Renal pelvis (tissue), 1 donor: ENCODE measurements at regions not wholly inside any gene's neighbourhood (a gene's known extent, or its start where the extent isn't known, plus 50 kb on each side); places are given as distances from the start of the nearest gene placed in this dataset.

ENCODE experiments used
- DNase-seq: peaks from one replicate; pipeline ENCODE4 v3.0.0-alpha.2; 2013

- no peak for DNase-seq
Observed at GRCh38 chr11:70486731-70487130, 88.4 kb downstream of the CTTN start.

DNA sequence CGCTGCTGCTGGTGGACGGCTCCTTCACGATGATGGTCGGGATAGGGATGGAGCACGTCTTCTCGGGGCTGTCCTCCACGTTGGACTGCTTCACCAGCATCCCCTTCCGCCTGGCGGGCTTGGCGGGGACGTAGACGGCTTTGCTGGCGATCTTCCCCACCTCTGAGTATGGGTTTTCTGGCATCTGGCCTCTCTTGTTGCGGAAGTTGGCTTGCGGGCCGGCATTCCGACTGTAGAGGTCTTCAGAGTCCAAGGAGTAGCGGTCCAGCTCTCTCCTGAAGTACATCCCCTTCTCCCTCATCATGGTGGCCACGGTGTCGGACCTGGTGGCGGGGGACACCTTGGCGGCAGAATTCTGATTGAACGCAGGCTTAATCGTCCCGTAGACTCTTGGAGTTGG, 88.8 kb downstream of the CTTN start:
- DNase-seq: no peak

GRCh38 chr11:70487756-70488155, 89.4 kb downstream of the CTTN start:
- DNase-seq: no peak

- no peak for DNase-seq
Observed at GRCh38 chr11:70488171-70488703, 89.9 kb downstream of the CTTN start.

DNA sequence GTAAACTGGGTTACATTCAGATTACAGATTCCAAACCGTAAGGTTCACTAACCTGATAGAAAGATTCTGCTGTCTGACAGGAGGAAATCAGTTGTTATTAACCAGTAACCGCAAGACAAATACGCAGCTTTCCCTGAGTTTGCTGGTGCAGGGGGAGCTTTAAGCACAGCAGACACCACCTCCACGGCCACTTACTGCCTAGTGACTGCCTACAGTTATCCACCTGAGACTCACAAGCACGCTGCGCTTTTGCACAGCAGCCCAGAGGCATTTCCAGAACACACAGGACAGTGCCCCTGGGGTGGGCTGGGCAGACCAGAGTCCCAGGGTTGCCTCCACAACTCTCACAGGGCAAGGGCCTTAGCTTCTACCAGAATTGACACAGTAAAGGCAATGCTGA, 90.9 kb downstream of the CTTN start:
- DNase-seq: no peak

DNA sequence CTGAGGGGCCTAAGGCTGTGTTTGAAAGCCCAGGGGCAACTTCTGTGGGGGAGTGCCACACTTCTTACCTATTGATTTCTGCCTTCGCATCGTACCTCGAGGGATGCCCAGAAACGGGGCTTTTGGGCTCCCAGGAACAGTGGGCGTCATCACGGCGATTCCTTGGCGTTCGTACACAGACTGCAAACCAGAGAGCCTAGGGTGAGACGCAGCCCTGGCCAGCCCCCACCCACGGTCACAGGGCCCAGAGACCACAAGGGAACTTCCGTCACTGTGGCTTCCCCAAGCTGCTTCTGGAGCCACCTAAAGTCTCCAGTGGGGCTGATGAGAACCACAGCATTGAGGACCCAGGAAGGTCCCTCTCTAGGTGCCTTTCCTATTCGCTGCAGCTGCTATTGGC, 91.9 kb downstream of the CTTN start:
- DNase-seq: no peak

- DNase-seq: no peak
Observed at GRCh38 chr11:70490723-70491558, 92.6 kb downstream of the CTTN start.

GRCh38 chr11:70491696-70492472, 93.6 kb downstream of the CTTN start:
- no peak for DNase-seq

DNA sequence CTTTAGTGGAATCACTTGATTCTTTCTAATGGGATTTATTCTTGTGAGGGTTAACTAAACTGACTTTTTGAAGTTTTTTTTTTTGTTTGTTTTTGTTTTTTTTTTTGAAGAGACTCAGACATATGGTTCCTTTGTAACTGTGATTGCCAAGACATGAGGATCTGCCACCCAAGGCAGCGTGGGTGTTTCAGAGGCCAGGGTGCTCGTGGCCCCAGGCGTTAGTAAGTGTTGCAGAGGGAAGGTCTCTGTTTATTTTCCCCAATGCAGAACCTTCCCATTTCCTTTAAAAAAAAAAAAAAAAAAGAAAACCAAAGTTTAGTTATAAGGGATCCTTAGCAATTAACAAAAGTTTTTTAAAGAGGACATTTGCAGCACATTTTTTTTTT, 94.8 kb downstream of the CTTN start:
- no peak for DNase-seq

- no peak for DNase-seq
Observed at GRCh38 chr11:70493891-70494290, 95.6 kb downstream of the CTTN start.

DNA sequence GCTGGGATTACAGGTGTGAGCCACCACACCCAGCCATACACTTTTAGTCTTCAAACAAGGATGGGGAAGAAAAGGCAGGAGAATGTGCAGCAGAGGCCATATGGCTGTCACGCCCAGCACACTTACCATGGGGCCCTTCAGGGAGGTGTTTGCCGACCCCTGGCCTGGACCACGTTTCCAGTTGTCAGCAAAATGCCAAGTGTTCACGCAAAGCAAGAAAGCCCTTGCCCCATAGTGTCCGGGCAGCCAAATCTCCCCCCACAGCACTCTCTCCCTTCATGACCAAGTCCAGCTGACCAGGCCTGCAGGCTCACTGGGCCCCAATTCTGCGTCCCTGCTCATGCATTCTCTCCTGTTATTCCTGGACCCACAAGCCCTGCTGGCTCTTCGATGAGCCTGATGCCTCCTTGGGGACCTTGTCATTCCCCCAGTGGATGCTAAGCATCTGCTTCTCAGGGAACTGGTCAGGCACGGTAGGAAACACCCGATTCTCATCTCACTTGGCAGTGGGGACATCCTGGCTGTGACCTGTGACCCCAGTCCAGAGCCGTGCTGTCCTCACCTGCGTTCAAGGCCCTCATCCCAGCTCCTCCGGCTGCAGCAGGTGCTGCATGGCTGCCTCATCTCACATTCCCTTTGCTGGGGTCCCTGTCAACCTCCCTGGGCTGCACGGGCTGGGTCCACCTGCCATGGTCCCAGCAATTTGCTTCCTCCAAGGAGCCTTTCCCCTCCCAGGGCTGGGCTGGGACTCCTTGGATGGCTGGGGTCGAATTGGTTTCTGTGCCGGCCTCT, 96.4 kb downstream of the CTTN start:
- DNase-seq: no peak

- no peak for DNase-seq
Observed at GRCh38 chr11:70495351-70496310, 97.3 kb downstream of the CTTN start.

DNA sequence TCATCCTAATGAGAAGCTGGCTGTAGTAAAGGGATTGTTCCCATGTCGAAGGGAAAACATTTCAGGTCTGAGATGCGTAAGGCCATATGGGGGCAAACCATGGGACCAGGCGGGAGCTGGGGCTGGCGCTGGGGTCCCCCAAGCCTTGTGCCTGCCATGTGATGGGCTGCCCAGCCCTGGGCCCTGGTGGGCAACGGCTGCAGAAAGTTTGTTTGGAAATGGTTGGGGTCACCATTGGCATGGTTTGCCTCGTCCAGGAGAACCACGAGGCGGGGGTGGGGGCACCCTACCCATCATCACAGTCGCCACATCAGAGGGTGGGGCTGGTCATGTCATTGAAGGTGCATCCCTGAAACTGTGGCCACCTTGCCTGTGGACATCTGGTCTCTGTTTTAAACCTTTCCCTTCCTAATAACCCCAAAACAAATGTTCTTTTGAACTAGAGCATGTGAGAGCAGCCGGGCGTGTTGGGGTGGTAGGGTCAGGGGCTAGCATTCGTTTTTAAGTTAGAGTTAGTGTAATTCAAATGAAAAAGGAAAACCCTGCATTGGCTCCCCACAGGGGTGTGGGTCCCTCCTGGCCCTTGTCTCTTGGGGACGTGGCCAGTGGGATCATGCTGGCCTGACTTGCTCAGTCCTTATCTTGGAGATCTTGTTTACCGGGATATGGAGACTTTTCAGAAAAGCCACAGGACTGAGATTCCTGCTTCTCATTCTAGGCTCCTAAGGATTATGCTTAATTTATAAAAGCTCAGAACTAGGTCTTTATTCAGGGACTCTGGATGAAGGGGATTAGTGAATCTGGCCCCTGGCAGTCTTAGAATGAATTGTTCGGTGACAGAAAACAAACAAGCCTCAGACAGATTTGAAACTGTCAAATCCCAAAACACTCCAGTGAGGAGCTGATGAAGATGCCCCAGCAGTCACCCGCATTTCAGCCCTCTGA, 98.5 kb downstream of the CTTN start:
- no peak for DNase-seq

GRCh38 chr11:70497536-70498075, 99.3 kb downstream of the CTTN start:
- no peak for DNase-seq

DNA sequence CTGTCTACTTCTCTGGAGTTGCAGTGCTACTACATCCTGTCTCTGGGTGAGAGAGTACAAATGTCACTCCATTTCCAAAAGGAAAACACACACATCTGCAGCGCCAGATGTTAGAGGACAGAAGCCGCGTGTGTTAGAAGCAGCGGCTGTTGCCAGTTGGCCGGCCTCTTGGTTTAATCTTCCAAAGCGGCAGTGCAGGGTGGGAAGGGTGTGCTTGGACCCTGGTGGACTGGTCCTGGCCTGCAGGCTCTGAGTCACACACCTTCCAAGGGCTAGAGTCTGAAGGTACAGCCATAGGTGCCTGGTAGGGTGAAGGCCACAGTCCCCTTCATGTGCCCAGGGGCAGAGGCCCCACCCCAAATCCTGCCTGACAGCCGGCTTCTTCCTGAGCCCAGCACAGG, 99.8 kb downstream of the CTTN start:
- DNase-seq: no peak

- DNase-seq: no peak
Observed at GRCh38 chr11:70498976-70499801, 100.9 kb downstream of the CTTN start.

GRCh38 chr11:70500076-70500847, 101.9 kb downstream of the CTTN start:
- DNase-seq: no peak
